IPS DF 19.7 (cell line): ENCODE measurements at regions not wholly inside any gene's neighbourhood (a gene's known extent, or its start where the extent isn't known, plus 50 kb on each side); places are given as distances from the start of the nearest gene placed in this dataset.

Experiments used
- DNase-seq: peaks from one replicate; pipeline ENCODE4 v3.0.0-alpha.2; 2013; ENCODE audit warnings: low read depth, low spot score

GRCh38 chr20:56833427-56833826 is 204.3 kb downstream of the TFAP2C start:
- DNase-seq, result no peak

- no peak for DNase-seq
Observed at GRCh38 chr20:56835829-56836550, 206.9 kb downstream of the TFAP2C start.

GRCh38 chr20:56839222-56839621 is 210.1 kb downstream of the TFAP2C start:
- DNase-seq, result no peak

GRCh38 chr20:56839786-56840185 is 210.7 kb downstream of the TFAP2C start:
- DNase-seq, result no peak

GRCh38 chr20:56840716-56841261 is 211.7 kb downstream of the TFAP2C start:
- no peak for DNase-seq

GRCh38 chr20:56841346-56841908 is 212.3 kb downstream of the TFAP2C start:
- no peak for DNase-seq

GRCh38 chr20:56842056-56842455 is 212.9 kb downstream of the TFAP2C start:
- DNase-seq, result no peak

GRCh38 chr20:56843386-56843785 is 214.3 kb downstream of the TFAP2C start:
- DNase-seq, result no peak

GRCh38 chr20:56843817-56844216 is 214.7 kb downstream of the TFAP2C start:
- no peak for DNase-seq

- no peak for DNase-seq
Observed at GRCh38 chr20:56845546-56846086, 216.5 kb downstream of the TFAP2C start.

- DNase-seq, result no peak
Observed at GRCh38 chr20:56848561-56848960, 219.5 kb downstream of the TFAP2C start.

GRCh38 chr20:56851552-56851951 is 222.4 kb downstream of the TFAP2C start:
- no peak for DNase-seq

GRCh38 chr20:56855708-56856107 is 226.6 kb downstream of the TFAP2C start:
- DNase-seq, result no peak

GRCh38 chr20:56857950-56858349 is 228.8 kb downstream of the TFAP2C start:
- no peak for DNase-seq

GRCh38 chr20:56859039-56859800 is 230.1 kb downstream of the TFAP2C start:
- DNase-seq, result no peak

- no peak for DNase-seq
Observed at GRCh38 chr20:56859801-56860261, 230.7 kb downstream of the TFAP2C start.

- DNase-seq, result no peak
Observed at GRCh38 chr20:56860413-56860812, 231.3 kb downstream of the TFAP2C start.

GRCh38 chr20:56861590-56861989 is 232.5 kb downstream of the TFAP2C start:
- DNase-seq, result no peak

- DNase-seq, result no peak
Observed at GRCh38 chr20:56865055-56865454, 235.9 kb downstream of the TFAP2C start.

GRCh38 chr20:56867128-56867527 is 238.0 kb downstream of the TFAP2C start:
- no peak for DNase-seq

GRCh38 chr20:56868746-56869145 is 239.6 kb downstream of the TFAP2C start:
- no peak for DNase-seq

- DNase-seq, result no peak
Observed at GRCh38 chr20:56870271-56870670, 241.2 kb downstream of the TFAP2C start.
